GM11168 (cell line): ENCODE measurements at regions not wholly inside any gene's neighbourhood (a gene's known extent, or its start where the extent isn't known, plus 50 kb on each side); places are given as distances from the start of the nearest gene placed in this dataset.

Source experiments
- in situ Hi-C: fragments of 300-500 bp; cut with MboI; formaldehyde crosslinking; loops from one replicate; pipeline ENCODE4 v1.12.0; 2022; ENCODE audit warnings: low sequenced_read_pairs; ENCODE audit not compliant: unreplicated experiment

- in situ Hi-C loops = no loop called here
Observed at GRCh38 chr17:77566566-77567138, 391.9 kb upstream of the TNRC6C start.

GRCh38 chr17:77568540-77568939, 390.0 kb upstream of the TNRC6C start:
- in situ Hi-C loops = no loop called here

GRCh38 chr17:77569846-77570564, 388.5 kb upstream of the TNRC6C start:
- in situ Hi-C loops = no loop called here

- in situ Hi-C loops = no loop called here
Observed at GRCh38 chr17:77570565-77570898, 388.0 kb upstream of the TNRC6C start.

- in situ Hi-C loops = no loop called here
Observed at GRCh38 chr17:77571155-77571981, 387.1 kb upstream of the TNRC6C start.

GRCh38 chr17:77572065-77572601, 386.4 kb upstream of the TNRC6C start:
- in situ Hi-C loops = no loop called here

GRCh38 chr17:77572851-77573250, 385.7 kb upstream of the TNRC6C start:
- in situ Hi-C loops = no loop called here

GRCh38 chr17:77577491-77577890, 381.0 kb upstream of the TNRC6C start:
- in situ Hi-C loops = no loop called here

- in situ Hi-C loops = no loop called here
Observed at GRCh38 chr17:77579131-77579530, 379.4 kb upstream of the TNRC6C start.

GRCh38 chr17:77579682-77580081, 378.8 kb upstream of the TNRC6C start:
- in situ Hi-C loops = no loop called here

- in situ Hi-C loops = no loop called here
Observed at GRCh38 chr17:77580531-77581270, 377.8 kb upstream of the TNRC6C start.

- in situ Hi-C loops = no loop called here
Observed at GRCh38 chr17:77581480-77581879, 377.0 kb upstream of the TNRC6C start.

- in situ Hi-C loops = no loop called here
Observed at GRCh38 chr17:77585142-77585860, 373.2 kb upstream of the TNRC6C start.

GRCh38 chr17:77590951-77591735, 367.4 kb upstream of the TNRC6C start:
- in situ Hi-C loops = no loop called here

- in situ Hi-C loops = no loop called here
Observed at GRCh38 chr17:77592106-77592865, 366.2 kb upstream of the TNRC6C start.

- in situ Hi-C loops = no loop called here
Observed at GRCh38 chr17:77593081-77593480, 365.4 kb upstream of the TNRC6C start.

- in situ Hi-C loops = no loop called here
Observed at GRCh38 chr17:77594416-77595209, 363.9 kb upstream of the TNRC6C start.
